Activated CD4-positive, alpha-beta memory T cell treated with anti-CD3 and anti-CD28 coated beads for 36 hours (primary cell): ENCODE measurements at regions not wholly inside any gene's neighbourhood (a gene's known extent, or its start where the extent isn't known, plus 50 kb on each side); places are given as distances from the start of the nearest gene placed in this dataset.

ENCODE experiments used
- CTCF ChIA-PET: fragments of 350-600 bp; sonication (Branson Sonifier 250); formaldehyde crosslinking; loops from one replicate; lab custom pipeline; 2021; ENCODE audit warnings: antibody characterized with exemption, inconsistent platforms; lab: Charles Lee
- POLR2A ChIA-PET: fragments of 350-600 bp; sonication (Branson Sonifier 250); formaldehyde crosslinking; loops from one replicate; lab custom pipeline; 2021; ENCODE audit warnings: antibody characterized with exemption; lab: Charles Lee
- DNase-seq: peaks from one replicate; pipeline ENCODE4 v3.0.0-alpha.2; 2020
- H3K27ac Mint-ChIP-seq: one replicate; pipeline ENCODE4 v1.8.0; 2021; ENCODE audit warnings: mixed read lengths
- H3K27me3 Mint-ChIP-seq: one replicate; pipeline ENCODE4 v1.8.0; 2021; ENCODE audit warnings: mixed read lengths
- H3K36me3 Mint-ChIP-seq: one replicate; pipeline ENCODE4 v1.8.0; 2021; ENCODE audit warnings: mixed read lengths
- H3K4me1 Mint-ChIP-seq: one replicate; pipeline ENCODE4 v1.8.0; 2021; ENCODE audit warnings: low read depth, mixed read lengths
- H3K4me3 Mint-ChIP-seq: one replicate; pipeline ENCODE4 v1.8.0; 2021; ENCODE audit warnings: mild to moderate bottlenecking, mixed read lengths
- H3K9me3 Mint-ChIP-seq: one replicate; pipeline ENCODE4 v1.8.0; 2021; ENCODE audit warnings: mixed read lengths
- intact Hi-C: fragments of 100-400 bp; cut with micrococcal nuclease; formaldehyde crosslinking; loops from one replicate; pipeline ENCODE4 v1.15.1; 2023

DNA sequence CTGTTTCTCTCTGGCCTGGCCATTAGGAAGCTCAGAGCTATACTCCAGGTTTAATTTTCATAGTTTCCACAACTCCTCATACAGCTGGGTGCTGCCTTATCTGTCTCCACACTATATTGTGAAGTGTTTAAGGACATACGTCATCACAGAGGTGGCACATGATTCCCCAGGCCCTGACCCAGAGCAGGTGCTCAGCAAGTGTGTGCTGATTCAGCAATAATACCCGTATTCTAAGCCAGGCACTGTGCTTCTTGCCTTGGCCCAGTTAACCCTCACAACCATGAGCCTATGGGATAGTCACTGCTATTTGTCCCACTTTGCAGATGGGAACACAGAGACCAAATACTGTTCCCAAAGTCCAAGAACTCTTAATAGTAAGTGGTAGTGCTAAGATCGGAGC is 93.5 kb upstream of the SMIM23 start:
- Mint-ChIP-seq H3K27me3 (no peaks in the 10 kb centered on the region), H3K4me1 (no peaks in the 10 kb centered on the region), H3K4me3 (no peak overlapping the region), H3K27ac (no peak overlapping the region), H3K9me3 (no peaks in the 10 kb centered on the region), H3K36me3 (no peaks in the 10 kb centered on the region)
- DNase-seq, result no peak
- ChIA-PET POLR2A (interaction anchor here (0.5 kb wide), 1 partner anchor 8 kb away, joined by 3 read pairs; no protein-coding TSS in a partner anchor), CTCF (no interaction called here)
- intact Hi-C loops, result no loop called here

DNA sequence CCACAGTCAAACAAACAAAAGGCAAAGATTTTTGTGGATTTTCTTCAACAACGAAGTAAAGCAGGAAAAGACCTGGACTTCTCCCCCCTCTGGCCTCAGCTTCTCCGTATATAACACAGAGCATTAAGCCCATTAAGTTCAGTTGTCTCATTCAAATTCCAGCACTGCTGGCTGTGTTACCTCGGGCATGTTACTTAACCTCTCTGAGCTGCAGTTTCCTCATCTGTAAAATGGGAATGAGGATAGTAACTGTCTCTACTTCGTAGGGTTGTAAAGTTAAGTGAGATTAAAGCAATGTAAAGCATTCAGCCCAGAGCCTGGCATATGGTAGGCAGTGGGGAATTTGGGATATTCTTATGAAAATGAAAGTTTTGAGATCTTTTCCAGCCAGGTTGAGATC is 92.7 kb upstream of the SMIM23 start:
- Mint-ChIP-seq H3K9me3 (no peaks in the 10 kb centered on the region), H3K27ac (no peak overlapping the region), H3K4me3 (no peak overlapping the region), H3K36me3 (no peaks in the 10 kb centered on the region), H3K27me3 (no peaks in the 10 kb centered on the region), H3K4me1 (no peaks in the 10 kb centered on the region)
- no peak for DNase-seq
- intact Hi-C loops, result no loop called here
- POLR2A ChIA-PET, result no interaction called here
- CTCF ChIA-PET, result no interaction called here

- ChIA-PET CTCF (no interaction called here), POLR2A (no interaction called here)
- Mint-ChIP-seq H3K27me3 (no peaks in the 10 kb centered on the region), H3K27ac (no peak overlapping the region), H3K4me3 (no peak overlapping the region), H3K4me1 (no peaks in the 10 kb centered on the region), H3K9me3 (no peaks in the 10 kb centered on the region), H3K36me3 (no peaks in the 10 kb centered on the region)
- intact Hi-C loops, result no loop called here
- DNase-seq, result no peak
Measured at GRCh38 chr5:171693412-171693811, 92.2 kb upstream of the SMIM23 start.

- CTCF ChIA-PET, result no interaction called here
- POLR2A ChIA-PET, result no interaction called here
- no peaks in the 10 kb centered on the region for H3K27me3 Mint-ChIP-seq
Measured at GRCh38 chr5:171695804-171696203, 89.8 kb upstream of the SMIM23 start.

GRCh38 chr5:171697221-171698102 is 88.2 kb upstream of the SMIM23 start:
- Mint-ChIP-seq H3K27ac (no peak overlapping the region), H3K4me3 (no peak overlapping the region), H3K27me3 (no peaks in the 10 kb centered on the region), H3K4me1 (no peaks in the 10 kb centered on the region), H3K36me3 (no peaks in the 10 kb centered on the region), H3K9me3 (no peaks in the 10 kb centered on the region)
- ChIA-PET POLR2A (no interaction called here), CTCF (interaction anchor here (1.2 kb wide), 1 partner anchor 102 kb away, joined by 3 read pairs; no protein-coding TSS in a partner anchor)
- intact Hi-C loops, result no loop called here
- no peak for DNase-seq

More at GRCh38 chr5:171695804-171696203, 89.8 kb upstream of the SMIM23 start:
- Mint-ChIP-seq H3K4me1 (no peaks in the 10 kb centered on the region), H3K4me3 (no peak overlapping the region), H3K9me3 (no peaks in the 10 kb centered on the region), H3K36me3 (no peaks in the 10 kb centered on the region), H3K27ac (no peak overlapping the region)
- intact Hi-C loops, result no loop called here
- DNase-seq, result no peak

- Mint-ChIP-seq H3K36me3 (no peaks in the 10 kb centered on the region), H3K27me3 (no peaks in the 10 kb centered on the region), H3K4me1 (no peaks in the 10 kb centered on the region), H3K9me3 (no peaks in the 10 kb centered on the region), H3K4me3 (no peak overlapping the region), H3K27ac (no peak overlapping the region)
- ChIA-PET CTCF (interaction anchor here (0.6 kb wide), 1 partner anchor 1155 kb away, joined by 5 read pairs; no protein-coding TSS in a partner anchor), POLR2A (interaction anchor here (0.6 kb wide), 1 partner anchor 8 kb away, joined by 3 read pairs; no protein-coding TSS in a partner anchor)
- no peak for DNase-seq
- intact Hi-C loops, result no loop called here
Measured at GRCh38 chr5:171700318-171700912, 85.2 kb upstream of the SMIM23 start.

- intact Hi-C loops, result no loop called here
- Mint-ChIP-seq H3K36me3 (no peaks in the 10 kb centered on the region), H3K4me3 (no peak overlapping the region), H3K4me1 (no peaks in the 10 kb centered on the region), H3K27me3 (no peaks in the 10 kb centered on the region), H3K27ac (no peak overlapping the region), H3K9me3 (no peaks in the 10 kb centered on the region)
- no peak for DNase-seq
- ChIA-PET POLR2A (no interaction called here), CTCF (no interaction called here)
Measured at GRCh38 chr5:171701100-171701541, 84.5 kb upstream of the SMIM23 start.

GRCh38 chr5:171702135-171702770 is 83.4 kb upstream of the SMIM23 start:
- ChIA-PET CTCF (interaction anchor here (0.6 kb wide), 1 partner anchor 72 kb away, joined by 3 read pairs; no protein-coding TSS in a partner anchor), POLR2A (interaction anchor here (0.5 kb wide), 1 partner anchor 826 kb away, joined by 3 read pairs; no protein-coding TSS in a partner anchor)
- Mint-ChIP-seq H3K9me3 (no peaks in the 10 kb centered on the region), H3K4me3 (no peak overlapping the region), H3K4me1 (no peaks in the 10 kb centered on the region), H3K27ac (no peak overlapping the region), H3K36me3 (no peaks in the 10 kb centered on the region), H3K27me3 (no peaks in the 10 kb centered on the region)
- intact Hi-C loops, result no loop called here
- no peak for DNase-seq

DNA sequence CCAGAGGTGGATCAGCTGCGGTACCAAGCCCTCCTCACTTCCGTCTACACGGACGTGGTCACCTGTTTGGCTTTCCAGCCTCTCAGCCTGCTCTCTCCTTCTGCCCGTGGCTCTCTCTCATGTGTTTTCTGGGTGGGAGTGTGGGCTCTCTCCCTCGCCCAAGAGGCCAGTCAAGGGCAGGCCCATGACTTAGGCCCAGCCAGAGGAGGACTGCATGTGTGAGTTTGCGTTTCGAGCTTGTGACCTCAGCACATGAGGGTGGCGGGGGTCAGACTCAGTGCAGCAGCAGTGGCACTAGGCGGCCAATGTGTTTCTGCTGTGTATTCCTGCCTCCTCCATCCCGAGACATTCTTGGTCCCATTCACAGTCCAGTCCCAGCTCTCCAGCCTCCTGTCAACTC is 82.5 kb upstream of the SMIM23 start:
- POLR2A ChIA-PET, result no interaction called here
- no peak overlapping the region for H3K4me3 Mint-ChIP-seq

DNA sequence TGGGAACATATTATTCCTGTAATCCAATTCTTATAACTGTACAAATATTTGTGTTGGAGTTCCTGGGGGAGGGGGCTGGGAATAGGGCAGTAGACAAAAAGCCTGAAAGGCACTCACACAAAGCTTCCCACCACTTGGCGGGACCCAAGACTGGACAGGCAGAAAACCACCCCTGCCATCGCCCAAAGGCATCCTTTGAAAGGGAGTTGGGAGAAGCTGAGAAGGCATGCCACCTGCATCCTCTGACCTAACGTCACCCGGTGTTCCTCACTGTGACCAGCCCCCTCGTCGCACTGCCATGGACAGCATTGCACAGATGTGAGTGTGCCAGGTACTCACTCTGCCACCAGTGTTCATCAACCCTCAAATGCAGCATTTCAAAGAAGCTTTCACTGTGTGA is 80.6 kb upstream of the SMIM23 start:
- Mint-ChIP-seq H3K4me3 (no peak overlapping the region), H3K9me3 (no peaks in the 10 kb centered on the region)
- CTCF ChIA-PET, result no interaction called here

More for the DNA sequence above, 82.5 kb upstream of the SMIM23 start:
- Mint-ChIP-seq H3K36me3 (no peaks in the 10 kb centered on the region), H3K9me3 (no peaks in the 10 kb centered on the region), H3K27ac (no peak overlapping the region), H3K27me3 (no peaks in the 10 kb centered on the region), H3K4me1 (no peaks in the 10 kb centered on the region)
- CTCF ChIA-PET, result interaction anchor here (0.6 kb wide), 1 partner anchor 73 kb away, joined by 3 read pairs; no protein-coding TSS in a partner anchor
- no peak for DNase-seq
- intact Hi-C loops, result no loop called here

GRCh38 chr5:171705830-171706468 is 79.7 kb upstream of the SMIM23 start:
- no peak overlapping the region for H3K4me3 Mint-ChIP-seq
- peaks cover 2% of the 10 kb centered on the region for H3K27me3 Mint-ChIP-seq
- intact Hi-C loops, result no loop called here
- H3K27ac Mint-ChIP-seq, result no peak overlapping the region
- H3K36me3 Mint-ChIP-seq, result no peaks in the 10 kb centered on the region
- CTCF ChIA-PET, result no interaction called here
- no peaks in the 10 kb centered on the region for H3K4me1 Mint-ChIP-seq
- POLR2A ChIA-PET, result no interaction called here
- no peaks in the 10 kb centered on the region for H3K9me3 Mint-ChIP-seq
- DNase-seq, result no peak

More for the DNA sequence above, 80.6 kb upstream of the SMIM23 start:
- DNase-seq, result no peak
- H3K27me3 Mint-ChIP-seq, result peaks cover 2% of the 10 kb centered on the region
- POLR2A ChIA-PET, result no interaction called here
- H3K4me1 Mint-ChIP-seq, result no peaks in the 10 kb centered on the region
- H3K36me3 Mint-ChIP-seq, result no peaks in the 10 kb centered on the region
- no peak overlapping the region for H3K27ac Mint-ChIP-seq
- intact Hi-C loops, result no loop called here
